MM.1S (cell line): ENCODE measurements at regions not wholly inside any gene's neighbourhood (a gene's known extent, or its start where the extent isn't known, plus 50 kb on each side); places are given as distances from the start of the nearest gene placed in this dataset.

Experiments
- DNase-seq: peaks from one replicate; pipeline ENCODE4 v3.0.0-alpha.2; 2015
- H2AFZ ChIP-seq: fragments of 300-600 bp; sonication (generic); 2 replicates; pipeline ENCODE4 v1.6.0; 2016; ENCODE audit warnings: antibody characterized with exemption, low read length
- H3F3A ChIP-seq: fragments of 300-600 bp; sonication (generic); 2 replicates; pipeline ENCODE4 v1.6.1; 2016; ENCODE audit warnings: mild to moderate bottlenecking, antibody characterized with exemption, low read length, moderate library complexity, mixed read lengths; ENCODE audit not compliant: insufficient read depth
- H3K27ac ChIP-seq: fragments of 300-600 bp; sonication (generic); 2 replicates; pipeline ENCODE4 v1.5.1; 2016; ENCODE audit warnings: mild to moderate bottlenecking, low read length
- H3K27me3 ChIP-seq: fragments of 300-600 bp; sonication (generic); replicated peaks from 2 replicates; pipeline ENCODE4 v1.6.0; 2016; ENCODE audit warnings: low read length; ENCODE audit not compliant: insufficient read depth
- H3K36me3 ChIP-seq: fragments of 300-600 bp; sonication (generic); replicated peaks from 2 replicates; pipeline ENCODE4 v1.6.1; 2016; ENCODE audit warnings: mild to moderate bottlenecking, low read length, mixed read lengths; ENCODE audit not compliant: insufficient read depth
- H3K4me1 ChIP-seq: fragments of 300-600 bp; sonication (generic); 2 replicates; pipeline ENCODE4 v1.6.1; 2016; ENCODE audit warnings: low read length, mixed read lengths
- H3K4me2 ChIP-seq: fragments of 300-600 bp; sonication (generic); 2 replicates; pipeline ENCODE4 v1.6.0; 2016; ENCODE audit warnings: low read depth, low read length
- H3K4me3 ChIP-seq: fragments of 300-600 bp; sonication (generic); 2 replicates; pipeline ENCODE4 v1.5.1; 2016; ENCODE audit warnings: low read length, mixed read lengths
- H3K79me2 ChIP-seq: fragments of 300-600 bp; sonication (generic); 2 replicates; pipeline ENCODE4 v1.6.1; 2016; ENCODE audit warnings: mixed run types, low read length, mixed read lengths
- H3K9ac ChIP-seq: fragments of 300-600 bp; sonication (generic); 2 replicates; pipeline ENCODE4 v1.6.1; 2016; ENCODE audit warnings: low read length, mixed read lengths
- H3K9me2 ChIP-seq: fragments of 300-600 bp; sonication (generic); replicated peaks from 2 replicates; pipeline ENCODE4 v1.6.1; 2016; ENCODE audit warnings: mild to moderate bottlenecking, low read length, mixed read lengths; ENCODE audit not compliant: insufficient read depth
- H3K9me3 ChIP-seq: fragments of 300-600 bp; sonication (generic); replicated peaks from 2 replicates; pipeline ENCODE4 v1.6.1; 2016; ENCODE audit warnings: mild to moderate bottlenecking, low read length, mixed read lengths; ENCODE audit not compliant: insufficient read depth
- H4K20me1 ChIP-seq: fragments of 300-600 bp; sonication (generic); 2 replicates; pipeline ENCODE4 v1.6.1; 2016; ENCODE audit warnings: mild to moderate bottlenecking, low read length, moderate library complexity, mixed read lengths; ENCODE audit not compliant: insufficient read depth
- CTCF ChIP-seq: fragments of 300-600 bp; sonication (generic); IDR thresholded peaks from 2 replicates; pipeline ENCODE4 v1.5.1; 2016; ENCODE audit warnings: antibody characterized with exemption, low read length, mixed read lengths
- EZH2 ChIP-seq: fragments of 300-600 bp; sonication (generic); optimal IDR thresholded peaks from 2 replicates; pipeline ENCODE3; 2017; ENCODE audit warnings: low read depth, mild to moderate bottlenecking, antibody characterized with exemption, low read length, mixed read lengths
- EZH2phosphoT487 ChIP-seq: fragments of 300-600 bp; sonication (generic); IDR thresholded peaks from 2 replicates; pipeline ENCODE4 v1.6.1; 2018; ENCODE audit warnings: antibody characterized with exemption, low read length

DNA sequence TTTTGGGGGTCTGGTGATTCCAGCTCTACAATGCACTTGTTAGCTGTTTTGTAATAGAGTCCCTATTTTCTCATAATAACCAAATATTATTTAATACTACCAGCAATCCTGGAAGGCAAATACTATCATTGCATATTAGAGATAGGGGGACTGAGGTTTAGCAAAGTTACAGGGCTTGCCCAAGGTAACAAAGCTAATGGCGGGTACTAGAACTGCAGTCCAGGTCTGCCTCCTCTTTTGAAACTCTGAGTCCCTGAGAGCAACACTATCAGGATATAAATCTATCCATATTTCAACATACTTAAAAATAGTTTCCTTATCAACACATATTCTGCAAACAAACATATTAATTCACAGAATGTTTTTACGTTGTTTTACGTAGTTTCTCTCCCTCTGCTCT, 235.5 kb upstream of the ACVR2A start:
- H3K4me3 ChIP-seq: no peak overlapping the region
- H4K20me1 ChIP-seq: no peaks in the 10 kb centered on the region
- H3K36me3 ChIP-seq: no peaks in the 10 kb centered on the region
- no peak overlapping the region for H3K27ac ChIP-seq
- H3K9ac ChIP-seq: no peak overlapping the region
- H3K4me2 ChIP-seq: no peak overlapping the region
- TF ChIP-seq EZH2phosphoT487 (no peak), EZH2 (no peak), CTCF (no peak)
- no peaks in the 10 kb centered on the region for H3K9me3 ChIP-seq
- H3F3A ChIP-seq: no peaks in the 10 kb centered on the region
- H3K79me2 ChIP-seq: no peaks in the 10 kb centered on the region
- H3K4me1 ChIP-seq: no peaks in the 10 kb centered on the region
- no peak overlapping the region for H2AFZ ChIP-seq
- no peaks in the 10 kb centered on the region for H3K27me3 ChIP-seq
- no peak for DNase-seq
- H3K9me2 ChIP-seq: no peaks in the 10 kb centered on the region

DNA sequence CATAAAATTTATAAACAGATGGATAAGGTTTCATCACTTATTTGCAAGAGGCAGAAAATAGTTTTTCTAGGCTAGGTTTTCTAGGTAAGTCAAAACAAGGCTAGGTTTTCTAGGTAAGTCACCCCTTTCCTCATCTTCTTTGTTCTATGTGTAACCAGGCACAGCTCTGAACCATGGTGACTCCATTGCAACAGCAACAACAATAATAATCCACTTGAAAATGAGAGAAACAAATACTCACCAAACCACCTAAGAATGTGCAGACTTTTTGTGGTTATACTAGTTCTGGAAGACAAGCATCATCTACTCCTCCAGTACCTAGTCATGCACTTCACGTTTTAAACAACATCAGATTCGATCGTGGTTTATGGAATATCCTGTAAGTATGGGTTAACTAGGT, 237.4 kb upstream of the ACVR2A start:
- H4K20me1 ChIP-seq: no peaks in the 10 kb centered on the region
- no peaks in the 10 kb centered on the region for H3K27me3 ChIP-seq
- no peak overlapping the region for H2AFZ ChIP-seq
- no peaks in the 10 kb centered on the region for H3F3A ChIP-seq
- H3K9me3 ChIP-seq: no peaks in the 10 kb centered on the region
- DNase-seq: no peak
- H3K36me3 ChIP-seq: no peaks in the 10 kb centered on the region
- H3K27ac ChIP-seq: no peak overlapping the region
- H3K4me2 ChIP-seq: no peak overlapping the region
- no peak overlapping the region for H3K4me3 ChIP-seq
- H3K9me2 ChIP-seq: no peaks in the 10 kb centered on the region
- H3K79me2 ChIP-seq: no peaks in the 10 kb centered on the region
- H3K9ac ChIP-seq: no peak overlapping the region
- no peak for TF ChIP-seq EZH2phosphoT487
- no peak for TF ChIP-seq CTCF
- no peak for TF ChIP-seq EZH2
- no peaks in the 10 kb centered on the region for H3K4me1 ChIP-seq

DNA sequence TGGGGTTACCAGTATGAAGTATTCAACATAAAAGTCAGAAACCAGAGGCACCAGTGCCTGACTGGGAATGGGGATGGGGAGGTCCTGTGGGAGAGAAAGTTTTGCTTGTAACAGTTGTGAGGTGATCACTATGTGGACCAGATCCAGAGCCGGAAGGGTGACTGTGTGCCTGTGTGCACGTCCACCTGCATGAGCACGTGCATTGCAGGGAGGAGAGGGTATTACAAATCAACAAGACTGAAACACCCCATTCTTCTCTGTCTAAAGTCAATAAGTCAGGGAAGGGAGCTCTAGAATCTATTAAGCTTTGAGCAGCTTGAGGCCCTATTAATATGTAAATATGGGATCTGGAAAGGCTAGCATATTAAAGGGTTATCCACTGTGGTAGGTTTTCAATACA, 241.0 kb upstream of the ACVR2A start:
- Histone ChIP-seq H2AFZ (no peak overlapping the region), H3K4me3 (no peak overlapping the region), H3K9me3 (no peaks in the 10 kb centered on the region), H3K9me2 (no peaks in the 10 kb centered on the region), H3K36me3 (no peaks in the 10 kb centered on the region), H3K27ac (no peak overlapping the region), H3K4me2 (no peak overlapping the region), H3K4me1 (no peaks in the 10 kb centered on the region), H3F3A (no peaks in the 10 kb centered on the region), H3K27me3 (no peaks in the 10 kb centered on the region), H3K79me2 (no peaks in the 10 kb centered on the region), H3K9ac (no peak overlapping the region), H4K20me1 (no peaks in the 10 kb centered on the region)
- no peak for DNase-seq
- TF ChIP-seq CTCF (no peak), EZH2phosphoT487 (no peak), EZH2 (no peak)

DNA sequence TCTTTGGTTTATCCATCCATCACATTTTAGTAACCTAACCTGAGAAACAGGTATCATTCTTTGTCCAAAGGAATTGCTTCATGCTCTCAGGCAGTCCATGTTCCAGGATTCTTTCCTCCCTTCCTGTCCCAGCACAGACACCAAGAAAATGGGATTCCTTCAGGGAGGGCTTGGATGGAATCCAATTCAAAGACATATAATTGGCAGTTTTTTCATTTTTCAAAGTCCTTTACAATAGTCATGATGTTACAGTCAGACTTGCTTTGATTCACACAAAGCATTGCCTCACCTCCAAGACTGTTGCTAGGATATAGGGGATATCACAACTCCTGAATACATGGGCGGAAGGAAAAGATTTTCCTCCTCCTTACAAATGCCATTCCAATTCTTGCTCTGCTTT, 241.4 kb upstream of the ACVR2A start:
- H3K4me3 ChIP-seq: no peak overlapping the region
- DNase-seq: no peak
- no peaks in the 10 kb centered on the region for H3K27me3 ChIP-seq
- no peak overlapping the region for H3K27ac ChIP-seq
- no peaks in the 10 kb centered on the region for H3K79me2 ChIP-seq
- no peak for TF ChIP-seq CTCF
- no peak for TF ChIP-seq EZH2
- H3F3A ChIP-seq: no peaks in the 10 kb centered on the region
- H3K4me2 ChIP-seq: no peak overlapping the region
- no peaks in the 10 kb centered on the region for H3K9me2 ChIP-seq
- no peak overlapping the region for H3K9ac ChIP-seq
- H3K4me1 ChIP-seq: no peaks in the 10 kb centered on the region
- H3K36me3 ChIP-seq: no peaks in the 10 kb centered on the region
- H2AFZ ChIP-seq: no peak overlapping the region
- no peaks in the 10 kb centered on the region for H4K20me1 ChIP-seq
- no peaks in the 10 kb centered on the region for H3K9me3 ChIP-seq
